Right atrium auricular region (tissue), 2 donors: ENCODE measurements at regions not wholly inside any gene's neighbourhood (a gene's known extent, or its start where the extent isn't known, plus 50 kb on each side); places are given as distances from the start of the nearest gene placed in this dataset.

Experiments
- DNase-seq: peaks from one replicate; pipeline ENCODE4 v3.0.0-alpha.2; 2019; ENCODE audit warnings: low spot score
- H3K27ac ChIP-seq, 2 donors: fragments of 200-600 bp; sonication (generic); 1 replicate in 1 of 2; 2 replicates in 1 of 2; pipeline ENCODE4 v1.5.1; 2016 to 2019
- H3K27me3 ChIP-seq, 2 donors: fragments of 200-600 bp; sonication (generic); one replicate each; pipeline versions ENCODE4 v1.5.1 to v1.6.0; 2017 to 2019
- H3K36me3 ChIP-seq: fragments of 200-600 bp; sonication (generic); one replicate; pipeline ENCODE4 v1.5.1; 2016
- H3K4me1 ChIP-seq, 2 donors: fragments of 200-600 bp; sonication (generic); one replicate each; pipeline versions ENCODE4 v1.5.1 to v1.6.0; 2017 to 2019
- H3K4me3 ChIP-seq, 2 donors: fragments of 200-600 bp; sonication (generic); 1 replicate in 1 of 2; 2 replicates in 1 of 2; pipeline ENCODE4 v1.5.1; 2017 to 2019; ENCODE audit warnings: mild to moderate bottlenecking in 1 of 2, moderate library complexity in 1 of 2
- H3K9me3 ChIP-seq, 2 donors: fragments of 200-600 bp; sonication (generic); one replicate each; pipeline ENCODE4 v1.5.1; 2019
- CTCF ChIP-seq, 2 donors: fragments of 200-600 bp; sonication (generic); IDR thresholded peaks; one replicate each; pipeline ENCODE4 v1.5.1; 2019; ENCODE audit warnings: antibody characterized with exemption in 2 of 2

- H3K9me3 ChIP-seq = no peaks in the 10 kb centered on the region
- no peak for TF ChIP-seq CTCF (IDR thresholded peaks at IDR 0.05)
- H3K27me3 ChIP-seq = no peaks in the 10 kb centered on the region
- no peak overlapping the region for H3K4me3 ChIP-seq
- H3K36me3 ChIP-seq = no peaks in the 10 kb centered on the region
- no peak for DNase-seq
- no peak overlapping the region for H3K27ac ChIP-seq
- H3K4me1 ChIP-seq = no peaks in the 10 kb centered on the region
These were observed 356.1 kb downstream of the OTOL1 start for GRCh38 chr3:161852744-161853143.

DNA sequence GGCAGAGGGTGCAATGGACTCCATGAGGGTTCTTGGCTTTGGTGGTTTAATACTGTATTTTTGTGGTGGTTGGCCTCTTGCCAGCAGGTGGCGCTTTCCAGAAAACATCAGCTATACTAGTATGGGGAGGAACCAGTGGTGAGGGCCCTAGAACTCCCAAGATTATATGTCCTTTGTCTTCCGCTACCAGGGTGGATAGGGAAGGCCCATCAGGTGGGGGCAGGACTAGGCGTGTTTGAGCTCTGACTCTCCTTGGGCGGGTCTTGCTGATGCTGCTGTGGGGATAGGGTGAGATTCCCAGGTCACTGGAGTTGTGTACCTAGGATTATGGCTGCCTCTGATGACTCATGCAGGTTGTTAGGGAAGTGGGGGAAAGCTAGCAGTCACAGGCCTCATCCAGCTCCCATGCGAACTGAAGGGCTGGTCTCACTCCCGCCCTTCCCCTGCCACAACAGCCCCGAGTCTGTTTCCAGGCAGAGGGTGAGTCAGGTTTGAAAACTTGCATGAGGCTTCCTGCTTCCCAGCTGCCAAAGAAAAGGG lies 357.7 kb downstream of the OTOL1 start:
- no peak for DNase-seq
- Histone ChIP-seq H3K9me3 (no peaks in the 10 kb centered on the region), H3K36me3 (no peaks in the 10 kb centered on the region), H3K4me1 (no peaks in the 10 kb centered on the region), H3K27me3 (no peaks in the 10 kb centered on the region), H3K27ac (no peak overlapping the region), H3K4me3 (no peak overlapping the region)
- no peak for TF ChIP-seq CTCF (IDR thresholded peaks at IDR 0.05)

- Histone ChIP-seq H3K27ac (no peak overlapping the region), H3K9me3 (no peaks in the 10 kb centered on the region)
These were observed 362.4 kb downstream of the OTOL1 start for GRCh38 chr3:161859057-161859456.

DNA sequence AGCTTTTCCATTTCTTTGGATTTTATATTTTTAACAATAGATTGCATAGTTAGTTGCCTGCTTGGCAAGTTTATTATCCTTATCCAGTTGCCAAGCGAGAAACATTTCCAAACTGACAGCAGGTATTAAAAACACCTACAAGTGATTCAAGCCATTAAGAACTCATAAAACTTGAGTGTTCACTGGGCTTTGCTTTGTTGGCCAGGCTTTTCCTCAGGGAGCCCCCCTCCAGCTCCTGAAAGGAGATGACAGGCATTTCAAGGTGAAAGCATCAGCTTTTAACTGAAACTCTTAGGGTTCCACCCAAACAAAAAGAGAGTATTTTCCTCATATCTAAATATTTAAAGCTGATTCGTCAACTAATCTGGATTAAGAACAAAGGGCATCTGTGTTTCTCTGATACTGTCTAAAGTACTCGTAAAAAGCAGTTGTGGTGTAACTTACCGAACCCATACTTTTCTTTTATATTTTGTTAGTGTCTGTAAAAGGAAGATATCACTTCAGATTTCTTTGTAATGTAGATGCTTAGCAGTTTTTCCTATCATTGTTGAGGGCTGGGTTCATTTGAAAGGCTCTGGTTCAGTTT lies 363.4 kb downstream of the OTOL1 start:
- no peak overlapping the region for H3K27ac ChIP-seq
- DNase-seq = no peak
- TF ChIP-seq CTCF (IDR thresholded peaks at IDR 0.05) = no peak
- no peak overlapping the region for H3K4me3 ChIP-seq
- H3K36me3 ChIP-seq = no peaks in the 10 kb centered on the region
- H3K27me3 ChIP-seq = no peaks in the 10 kb centered on the region
- H3K4me1 ChIP-seq = no peaks in the 10 kb centered on the region
- H3K9me3 ChIP-seq = no peaks in the 10 kb centered on the region

More at GRCh38 chr3:161859057-161859456, 362.4 kb downstream of the OTOL1 start:
- TF ChIP-seq CTCF (IDR thresholded peaks at IDR 0.05) = no peak
- Histone ChIP-seq H3K36me3 (no peaks in the 10 kb centered on the region), H3K27me3 (no peaks in the 10 kb centered on the region), H3K4me3 (no peak overlapping the region), H3K4me1 (no peaks in the 10 kb centered on the region)
- no peak for DNase-seq

DNA sequence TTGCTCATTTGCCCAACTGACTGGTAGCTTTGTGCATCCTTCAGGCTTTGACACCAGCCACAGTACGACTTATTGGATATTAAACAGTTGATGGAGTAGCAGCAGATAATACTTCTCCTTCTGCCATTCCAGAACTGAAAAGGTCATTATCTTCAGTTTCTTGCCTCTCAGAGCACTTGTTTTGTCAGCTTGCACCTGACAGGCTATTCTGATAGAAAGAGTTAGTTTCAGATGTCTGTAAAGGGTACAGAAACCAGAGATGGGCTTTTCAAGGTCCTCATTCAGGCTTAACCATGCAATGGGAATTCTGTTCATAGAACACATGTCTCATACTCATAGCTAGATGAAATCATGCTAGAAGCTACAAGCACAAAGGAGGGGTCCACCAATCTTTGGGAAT lies 367.2 kb downstream of the OTOL1 start:
- Histone ChIP-seq H3K36me3 (no peaks in the 10 kb centered on the region), H3K9me3 (no peaks in the 10 kb centered on the region), H3K4me3 (no peak overlapping the region), H3K4me1 (no peaks in the 10 kb centered on the region), H3K27me3 (no peaks in the 10 kb centered on the region), H3K27ac (no peak overlapping the region)
- DNase-seq = no peak
- no peak for TF ChIP-seq CTCF (IDR thresholded peaks at IDR 0.05)

DNA sequence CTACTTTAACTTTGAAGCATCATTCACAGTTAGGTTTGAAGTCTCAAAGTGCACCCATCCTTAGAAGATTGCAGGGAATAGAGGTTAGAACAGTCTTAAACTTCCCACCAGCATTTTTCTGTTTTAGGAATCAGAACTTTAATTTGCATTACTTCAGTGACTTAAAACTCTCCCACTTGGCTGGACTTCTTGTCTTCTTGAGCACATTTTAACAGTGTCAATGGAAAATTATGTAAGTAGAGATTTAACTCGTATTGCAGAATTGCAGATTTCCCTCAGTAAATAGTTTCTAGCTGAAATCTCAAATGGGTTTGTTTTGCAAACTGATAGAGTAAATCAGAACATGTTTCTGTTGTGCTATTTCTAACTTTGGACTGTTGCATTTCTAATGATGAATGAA lies 369.6 kb downstream of the OTOL1 start:
- H3K4me3 ChIP-seq = no peak overlapping the region

More for the DNA sequence above, 369.6 kb downstream of the OTOL1 start:
- DNase-seq = no peak
- H3K27ac ChIP-seq = no peak overlapping the region
- no peak for TF ChIP-seq CTCF (IDR thresholded peaks at IDR 0.05)
- H3K4me1 ChIP-seq = no peaks in the 10 kb centered on the region
- H3K36me3 ChIP-seq = no peaks in the 10 kb centered on the region
- no peaks in the 10 kb centered on the region for H3K9me3 ChIP-seq
- H3K27me3 ChIP-seq = no peaks in the 10 kb centered on the region
